Gastroesophageal sphincter (tissue), 4 donors: ENCODE measurements at regions not wholly inside any gene's neighbourhood (a gene's known extent, or its start where the extent isn't known, plus 50 kb on each side); places are given as distances from the start of the nearest gene placed in this dataset.

Experiments used
- ATAC-seq: fragments of 150-250 bp; one replicate; pipeline ENCODE4 v1.9.1; 2016; ENCODE audit warnings: mild to moderate bottlenecking, moderate library complexity
- H3K27ac ChIP-seq, 4 donors: fragments of 200-600 bp; sonication (generic) in 3 of 4; 1 replicate in 3 of 4; 2 replicates in 1 of 4; pipeline ENCODE4 v1.5.1; 2016 to 2019
- H3K27me3 ChIP-seq: fragments of 200-600 bp; sonication (generic); one replicate; pipeline ENCODE4 v1.5.1; 2019
- H3K36me3 ChIP-seq, 2 donors: fragments of 200-600 bp; sonication (generic); one replicate each; pipeline ENCODE4 v1.5.1; 2019; ENCODE audit warnings: control low read depth in 1 of 2
- H3K4me1 ChIP-seq, 3 donors: fragments of 200-600 bp; sonication (generic); 1 replicate in 2 of 3; 2 replicates in 1 of 3; pipeline ENCODE4 v1.5.1; 2016 to 2019; ENCODE audit warnings: control low read depth in 2 of 3
- H3K4me3 ChIP-seq, 2 donors: fragments of 200-600 bp; sonication (generic); one replicate each; pipeline ENCODE4 v1.5.1; 2019; ENCODE audit warnings: mild to moderate bottlenecking in 1 of 2, moderate library complexity in 1 of 2
- H3K9me3 ChIP-seq, 3 donors: fragments of 200-600 bp; sonication (generic); one replicate each; pipeline ENCODE4 v1.5.1; 2017 to 2019; ENCODE audit warnings: control low read depth in 2 of 3
- CTCF ChIP-seq, 4 experiments: fragments of 200-600 bp in 2 of 4; fragments of 450-650 bp in 2 of 4; sonication (generic) in 1 of 4; IDR thresholded peaks; one replicate each; pipeline ENCODE4 v1.5.1; 2017 to 2019; ENCODE audit warnings: antibody characterized with exemption in 4 of 4, mild to moderate bottlenecking in 2 of 4, moderate library complexity in 2 of 4
- EP300 ChIP-seq: sonication (generic); formaldehyde crosslinking; IDR thresholded peaks from one replicate; pipeline ENCODE4 v1.6.1; 2017; ENCODE audit warnings: antibody characterized with exemption, mild to moderate bottlenecking
- POLR2A ChIP-seq, 2 donors: fragments of 450-650 bp; IDR thresholded peaks; one replicate each; pipeline ENCODE4 v1.6.1; 2017; ENCODE audit warnings: antibody characterized with exemption in 2 of 2, mild to moderate bottlenecking in 2 of 2, moderate library complexity in 1 of 2
- POLR2AphosphoS5 ChIP-seq: sonication (generic); formaldehyde crosslinking; IDR thresholded peaks from one replicate; pipeline ENCODE4 v1.6.1; 2017; ENCODE audit warnings: antibody characterized with exemption
- WGBS, 2 donors: methylation state at CpG; one replicate each; pipeline ENCODE4 v1.1.5; 2018; ENCODE audit warnings: low coverage in 1 of 2; 5-methylcytosine and 5-hydroxymethylcytosine counted together

GRCh38 chr13:86795858-86796257 lies 875.3 kb upstream of the SLITRK5 start:
- WGBS, 2 donors = 72 to 76% methylated on average over 2 of the region's 2 CpGs
- no peaks in the 10 kb centered on the region for H3K36me3 ChIP-seq
- ATAC-seq = no peak
- H3K4me3 ChIP-seq = no peak overlapping the region
- no peaks in the 10 kb centered on the region for H3K4me1 ChIP-seq
- H3K9me3 ChIP-seq = peaks cover 0 to 20% (median 0%) of the 10 kb centered on the region in 3 donors
- no peak overlapping the region for H3K27ac ChIP-seq
- TF ChIP-seq POLR2AphosphoS5 = no peak
- no peak for TF ChIP-seq CTCF (IDR thresholded peaks at IDR 0.05)
- no peak for TF ChIP-seq POLR2A (IDR thresholded peaks at IDR 0.05)
- TF ChIP-seq EP300 = no peak
- no peaks in the 10 kb centered on the region for H3K27me3 ChIP-seq

- H3K36me3 ChIP-seq = no peaks in the 10 kb centered on the region
- no peaks in the 10 kb centered on the region for H3K27me3 ChIP-seq
- no peak for ATAC-seq
- WGBS, 2 donors = 43 to 70% methylated on average over 1 of the region's 1 CpG
- H3K4me1 ChIP-seq = no peaks in the 10 kb centered on the region
- TF ChIP-seq POLR2AphosphoS5 (no peak), CTCF (IDR thresholded peaks at IDR 0.05) (no peak), EP300 (no peak), POLR2A (IDR thresholded peaks at IDR 0.05) (no peak)
- no peaks in the 10 kb centered on the region for H3K9me3 ChIP-seq
- no peak overlapping the region for H3K4me3 ChIP-seq
- H3K27ac ChIP-seq = no peak overlapping the region
Measured at GRCh38 chr13:86810361-86810760, 860.8 kb upstream of the SLITRK5 start.

GRCh38 chr13:86813198-86813597 lies 858.0 kb upstream of the SLITRK5 start:
- 24 to 63% methylated on average over 1 of the region's 1 CpG for WGBS, 2 donors
- Histone ChIP-seq H3K4me1 (no peaks in the 10 kb centered on the region), H3K4me3 (no peak overlapping the region), H3K9me3 (no peaks in the 10 kb centered on the region), H3K27ac (no peak overlapping the region), H3K36me3 (no peaks in the 10 kb centered on the region), H3K27me3 (no peaks in the 10 kb centered on the region)
- ATAC-seq = no peak
- TF ChIP-seq POLR2A (IDR thresholded peaks at IDR 0.05) (no peak), EP300 (no peak), CTCF (IDR thresholded peaks at IDR 0.05) (no peak), POLR2AphosphoS5 (no peak)

- no peak for ATAC-seq
- Histone ChIP-seq H3K4me3 (no peak overlapping the region), H3K9me3 (no peaks in the 10 kb centered on the region), H3K27me3 (no peaks in the 10 kb centered on the region), H3K27ac (no peak overlapping the region), H3K4me1 (no peaks in the 10 kb centered on the region), H3K36me3 (no peaks in the 10 kb centered on the region)
- TF ChIP-seq EP300 (no peak), POLR2A (IDR thresholded peaks at IDR 0.05) (no peak), POLR2AphosphoS5 (no peak), CTCF (IDR thresholded peaks at IDR 0.05) (no peak)
- WGBS, 2 donors = 76 to 88% methylated on average over 1 of the region's 1 CpG
Measured at GRCh38 chr13:86825410-86825809, 845.8 kb upstream of the SLITRK5 start.

DNA sequence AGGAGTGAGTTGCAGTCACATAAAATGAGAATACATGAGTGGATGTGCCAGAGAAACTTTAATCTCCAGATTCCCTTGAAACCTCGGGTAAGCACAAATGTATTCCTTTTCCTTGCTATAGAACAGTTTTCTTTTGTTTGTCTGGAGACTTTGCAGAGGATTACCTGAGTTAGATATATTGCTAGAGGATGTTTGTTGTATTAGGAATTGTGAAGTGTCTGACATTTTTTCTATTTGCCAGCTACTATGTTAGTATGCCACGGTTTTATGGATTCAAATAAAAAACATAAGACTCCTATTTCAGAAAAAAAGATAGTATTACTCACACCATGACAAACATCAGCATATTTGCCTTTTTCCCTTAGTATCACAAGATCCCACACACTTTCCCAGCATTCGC lies 844.9 kb upstream of the SLITRK5 start:
- Histone ChIP-seq H3K27ac (no peak overlapping the region), H3K36me3 (no peaks in the 10 kb centered on the region), H3K27me3 (no peaks in the 10 kb centered on the region), H3K9me3 (no peaks in the 10 kb centered on the region), H3K4me1 (no peaks in the 10 kb centered on the region), H3K4me3 (no peak overlapping the region)
- 81 to 83% methylated on average over 3 of the region's 3 CpGs for WGBS, 2 donors
- TF ChIP-seq CTCF (IDR thresholded peaks at IDR 0.05) (no peak), POLR2A (IDR thresholded peaks at IDR 0.05) (no peak), POLR2AphosphoS5 (no peak), EP300 (no peak)
- ATAC-seq = no peak
